ENCODE measurements at regions not wholly inside any gene's neighbourhood (a gene's known extent, or its start where the extent isn't known, plus 50 kb on each side); places are given as distances from the start of the nearest gene placed in this dataset.

DNA sequence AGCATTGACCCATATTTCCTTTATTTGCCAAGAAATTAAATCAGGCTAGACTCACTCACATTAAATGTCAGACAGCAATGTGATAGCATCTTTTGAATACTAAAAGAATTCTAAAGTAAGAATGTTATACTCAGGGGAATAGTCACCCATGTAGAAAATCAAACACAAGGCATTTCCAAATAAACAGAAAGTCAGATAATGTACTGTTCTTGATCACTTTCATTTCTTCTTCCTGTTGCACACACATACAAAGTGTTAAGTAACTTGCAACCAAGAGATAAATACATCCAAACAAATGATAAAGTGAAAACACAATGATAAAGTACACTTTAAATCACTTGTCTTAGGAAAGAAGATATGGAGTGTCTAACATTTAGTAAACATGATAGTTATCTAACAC, 1366.6 kb upstream of the MIR17HG start:
- no peak for TF ChIP-seq POLR2A (IDR thresholded peaks at IDR 0.05; ENCODE audit: low read depth, low read length)
- no peak for TF ChIP-seq POLR2AphosphoS5 (IDR thresholded peaks at IDR 0.05; ENCODE audit: low read depth, low read length)

Data from GM12892 (cell line).